GM23248 (cell line): ENCODE measurements at regions not wholly inside any gene's neighbourhood (a gene's known extent, or its start where the extent isn't known, plus 50 kb on each side); places are given as distances from the start of the nearest gene placed in this dataset.

Experiments
- EZH2 ChIP-seq: fragments of 200-600 bp; sonication (generic); IDR thresholded peaks from 2 replicates; pipeline ENCODE4 v1.6.1; 2018; ENCODE audit warnings: antibody characterized with exemption, mild to moderate bottlenecking; ENCODE audit not compliant: insufficient read depth, poor library complexity, severe bottlenecking
- EZH2phosphoT487 ChIP-seq: fragments of 200-600 bp; sonication (generic); IDR thresholded peaks from 2 replicates; pipeline ENCODE4 v1.6.1; 2018; ENCODE audit warnings: antibody characterized with exemption, moderate library complexity, mild to moderate bottlenecking, low read depth; ENCODE audit not compliant: insufficient read depth

GRCh38 chr12:71218616-71219015 lies 60.8 kb upstream of the TSPAN8 start:
- no peak for TF ChIP-seq EZH2phosphoT487
- no peak for TF ChIP-seq EZH2
